Activated CD8-positive, alpha-beta memory T cell treated with anti-CD3 and anti-CD28 coated beads, Interleukin-2, amount 50 U/mL, for 24 hours (primary cell): ENCODE measurements at regions not wholly inside any gene's neighbourhood (a gene's known extent, or its start where the extent isn't known, plus 50 kb on each side); places are given as distances from the start of the nearest gene placed in this dataset.
"Not testable (repeated sequence)": the region's sequence is repeated elsewhere in the genome, so short reads cannot be mapped to it uniquely, and the experiment has no call there.

Source experiments
- DNase-seq: peaks from one replicate; pipeline ENCODE4 v3.0.0-alpha.2; 2020; ENCODE audit errors: extremely low read depth

DNA sequence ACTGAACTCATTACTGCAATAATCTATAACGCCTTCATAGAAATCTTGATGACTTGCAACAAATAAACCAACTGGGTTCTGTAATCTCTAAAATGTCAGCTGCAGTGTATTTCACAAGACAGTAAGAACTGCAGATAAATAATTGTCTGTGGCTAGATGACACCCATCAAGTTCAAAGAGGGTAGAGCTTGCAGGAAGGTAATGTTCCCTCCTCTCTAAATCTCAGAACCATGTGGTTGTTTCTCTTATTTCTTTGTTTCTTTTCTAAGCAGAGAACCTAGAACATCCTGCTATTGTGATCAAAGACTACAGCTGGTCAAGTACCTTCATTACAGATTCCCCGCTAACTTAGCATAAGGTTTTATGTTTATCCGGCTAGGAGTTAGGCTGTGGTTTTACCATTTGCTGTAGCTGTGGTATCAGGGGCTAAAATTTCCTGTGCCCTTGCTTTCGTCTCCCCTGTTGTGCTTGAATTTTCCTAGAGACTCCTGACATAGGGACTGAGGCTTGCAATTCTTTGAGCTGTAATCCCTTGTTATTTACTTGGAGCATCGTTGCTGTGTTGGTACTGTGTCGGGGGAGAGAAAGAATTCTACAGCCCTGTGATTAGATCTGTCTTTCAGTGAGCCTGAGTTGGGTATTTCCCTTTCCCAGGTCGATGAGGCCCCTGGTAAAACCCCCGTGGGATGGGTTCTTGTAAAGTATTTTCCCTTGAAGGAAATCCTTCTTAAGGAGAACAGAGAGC lies 253.1 kb upstream of the BTG1 start:
- no peak for DNase-seq

DNA sequence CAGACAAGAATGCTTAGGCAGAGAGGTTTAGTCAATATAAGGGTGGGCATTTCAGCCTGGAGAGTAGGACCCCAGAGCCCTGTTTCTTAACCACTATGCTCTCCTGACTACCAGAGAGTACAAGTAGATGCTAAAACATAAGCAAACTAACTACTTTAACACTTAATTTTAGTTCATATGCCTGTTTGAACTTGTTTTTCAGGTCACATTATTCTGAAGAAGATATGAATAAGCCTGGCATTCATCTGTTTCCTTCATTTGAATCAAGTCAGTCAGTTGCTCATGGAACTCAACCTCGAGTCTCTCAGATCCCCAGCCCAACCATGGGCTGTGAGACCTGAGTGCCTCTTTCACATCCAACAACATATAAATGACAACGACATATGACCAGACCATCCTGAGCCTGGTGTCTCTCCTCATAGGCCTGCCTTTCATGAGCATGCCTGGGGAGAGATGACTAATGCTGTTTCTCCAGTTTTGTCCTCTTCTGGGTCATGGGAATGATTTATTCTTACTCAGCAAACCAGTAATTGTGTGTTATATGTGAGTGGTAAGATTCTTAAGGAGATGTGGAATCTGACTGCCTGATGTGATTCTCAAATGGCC lies 251.1 kb upstream of the BTG1 start:
- no peak for DNase-seq

DNA sequence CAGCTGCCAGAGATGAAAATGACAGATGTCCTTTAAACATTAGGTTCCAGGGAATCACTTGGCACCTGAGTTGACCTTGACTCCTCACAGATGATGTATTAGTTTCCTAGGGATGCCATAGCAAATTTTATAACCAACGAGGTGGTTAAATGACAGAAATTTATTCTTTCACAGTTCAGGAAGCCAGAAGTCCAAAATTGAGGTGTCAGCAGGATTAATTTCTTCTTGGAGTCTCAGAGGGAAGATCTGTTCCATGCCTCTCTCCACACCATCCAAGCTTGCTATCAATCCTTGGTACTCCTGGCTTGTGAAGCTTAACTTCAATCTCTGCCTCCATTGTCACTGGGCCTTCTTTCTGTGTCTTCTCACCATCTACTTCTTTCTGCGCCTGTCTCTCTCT lies 249.7 kb upstream of the BTG1 start:
- DNase-seq, result no peak

DNA sequence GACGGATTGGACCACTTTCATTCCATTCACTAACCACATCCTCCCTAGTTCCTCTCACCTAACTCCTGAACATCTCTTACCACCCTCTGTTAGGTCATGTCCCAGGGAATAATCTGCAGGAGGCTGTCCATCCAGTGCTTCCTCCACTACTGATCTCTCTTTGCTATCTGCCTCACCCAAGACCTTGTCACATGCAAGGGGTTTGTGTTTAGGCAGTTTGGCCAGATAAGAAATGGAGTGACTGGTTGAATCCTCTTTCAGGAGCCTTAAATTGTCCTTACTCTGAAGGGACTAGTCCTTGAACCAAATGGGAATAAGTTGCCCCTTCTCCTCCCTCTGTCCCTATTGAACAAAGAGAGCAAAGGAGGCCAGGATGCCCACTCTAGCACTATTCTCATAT lies 249.2 kb upstream of the BTG1 start:
- no peak for DNase-seq

DNA sequence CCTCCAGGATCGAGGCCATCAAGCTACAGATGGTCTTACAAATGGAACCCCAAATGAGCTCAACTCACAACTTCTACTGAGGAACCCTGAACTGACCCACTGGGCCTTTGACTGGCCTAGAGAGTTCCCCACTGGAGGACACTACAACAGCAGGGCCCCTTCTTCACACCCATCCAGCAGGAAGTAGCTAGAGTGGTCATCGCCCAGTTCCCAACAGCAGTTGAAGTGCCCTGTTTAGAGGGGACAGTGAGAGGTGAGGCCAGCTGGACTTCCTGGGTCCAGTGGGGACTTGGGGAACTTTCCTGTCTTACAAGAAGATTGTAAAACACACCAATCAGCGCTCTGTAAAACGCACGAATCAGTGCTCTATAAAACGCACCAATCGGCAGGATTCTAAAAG lies 247.9 kb upstream of the BTG1 start:
- DNase-seq, result no peak

DNA sequence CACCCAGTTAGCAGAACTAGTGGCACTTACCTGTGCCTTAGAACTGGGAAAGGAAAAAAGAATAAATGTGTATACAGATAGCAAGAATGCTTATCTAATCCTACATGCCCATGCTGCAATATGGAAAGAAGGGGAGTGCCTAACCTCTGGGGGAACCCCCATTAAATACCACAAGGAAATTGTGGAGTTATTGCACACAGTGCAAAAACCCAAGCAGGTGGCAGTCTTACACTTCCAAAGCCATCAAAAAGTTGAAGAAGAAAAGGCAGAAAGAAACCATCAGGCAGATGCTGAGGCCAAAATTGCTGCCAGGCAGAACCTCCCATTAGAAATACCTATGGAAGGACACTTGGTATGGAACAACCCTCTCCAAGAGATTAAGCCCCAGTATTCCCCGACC lies 246.1 kb upstream of the BTG1 start:
- DNase-seq, result not testable (repeated sequence)

DNA sequence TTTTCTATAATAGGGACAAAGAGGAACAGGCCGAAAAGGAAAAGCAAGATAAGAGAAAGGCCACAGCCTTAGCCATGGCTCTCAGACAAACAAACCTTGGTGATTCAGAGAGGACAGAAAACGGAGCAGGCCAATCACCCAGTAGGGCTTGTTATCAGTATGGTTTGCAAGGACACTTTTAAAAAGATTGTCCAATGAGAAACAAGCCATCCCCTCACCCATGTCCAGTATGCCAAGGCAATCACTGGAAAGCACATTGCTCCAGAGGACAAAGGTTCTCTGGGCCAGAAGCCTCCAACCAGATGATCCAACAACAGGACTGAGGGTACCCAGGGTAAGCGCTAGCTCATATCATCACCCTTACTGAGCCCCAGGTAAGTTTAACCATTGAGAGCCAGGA lies 243.8 kb upstream of the BTG1 start:
- no peak for DNase-seq

DNA sequence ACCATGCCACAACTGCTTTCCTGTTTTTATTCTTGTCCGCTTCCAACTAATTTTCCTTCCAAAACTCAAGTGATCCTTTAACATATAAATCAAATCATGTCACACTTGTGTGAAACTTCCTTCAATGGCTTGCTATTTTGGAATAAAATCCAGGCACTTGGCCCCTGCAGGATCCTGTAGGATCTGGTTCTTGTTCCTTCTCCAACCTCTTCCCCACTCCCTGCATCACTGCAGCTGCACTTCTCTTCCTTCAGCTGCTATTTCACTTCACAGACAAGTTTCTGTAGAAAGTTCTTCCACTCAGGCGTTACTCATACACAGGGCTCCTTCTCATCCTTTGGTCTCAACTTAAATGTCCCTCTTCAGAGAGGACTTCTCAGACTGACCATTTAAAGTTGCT lies 239.7 kb upstream of the BTG1 start:
- DNase-seq, result no peak

DNA sequence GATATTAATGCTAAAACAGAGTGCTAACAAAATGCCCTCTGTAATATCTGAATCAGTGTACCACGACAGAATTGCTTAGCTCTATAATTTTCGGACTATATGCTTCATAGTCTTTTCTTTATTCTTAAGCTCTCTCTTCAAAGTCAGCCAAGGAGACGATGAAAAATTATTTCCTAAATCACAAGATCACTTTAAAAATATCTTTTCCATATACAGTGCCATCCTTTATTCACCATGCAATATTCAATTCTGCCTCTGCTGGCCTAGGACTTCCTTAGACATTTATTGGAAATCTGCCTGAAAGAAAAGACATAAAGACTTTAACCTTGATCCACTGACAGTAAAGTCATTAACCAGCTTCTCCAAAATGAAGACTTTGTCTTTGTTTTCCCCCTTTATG lies 238.9 kb upstream of the BTG1 start:
- no peak for DNase-seq

DNA sequence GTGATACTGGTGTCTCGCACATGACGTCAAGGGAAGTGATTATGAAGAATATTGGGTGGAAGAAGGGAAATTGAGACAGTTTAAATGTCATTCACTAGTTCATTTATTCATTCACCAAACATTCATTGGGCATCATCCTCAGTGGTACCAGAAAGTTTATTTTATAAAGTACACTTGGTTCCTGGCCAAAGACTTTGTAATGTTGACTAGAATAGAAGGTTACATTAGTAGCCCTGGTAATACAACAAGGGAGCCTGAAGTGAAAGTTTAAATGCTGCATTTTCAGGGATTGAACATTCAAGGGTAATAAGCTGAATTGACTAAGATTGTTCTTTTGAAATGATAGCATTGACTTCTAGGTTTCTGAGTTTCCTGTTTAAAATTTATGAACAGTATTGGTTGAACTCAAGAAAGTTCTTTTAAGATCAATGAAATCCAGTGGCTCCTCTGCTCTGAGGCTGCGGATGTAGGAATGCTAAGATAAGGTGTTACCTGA lies 236.8 kb upstream of the BTG1 start:
- DNase-seq, result no peak

DNA sequence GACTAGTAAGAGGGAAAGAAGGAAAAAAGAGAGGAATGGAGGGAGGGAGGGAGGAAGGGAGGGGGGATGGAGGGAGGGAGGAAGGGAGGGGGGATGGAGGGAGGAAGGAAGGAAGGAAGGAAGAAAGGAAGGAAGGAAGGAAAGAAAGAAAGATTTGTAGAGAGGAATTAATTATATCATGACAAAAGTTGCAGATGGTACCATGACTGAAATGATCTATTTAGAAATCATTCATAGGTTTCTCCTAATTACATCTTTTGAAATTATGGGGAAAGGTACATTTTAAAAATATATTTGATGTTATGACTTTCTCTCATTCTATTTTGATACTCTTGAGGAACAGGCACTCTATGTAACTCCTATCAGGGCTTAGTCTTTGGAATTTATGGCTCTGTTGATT lies 236.2 kb upstream of the BTG1 start:
- DNase-seq, result no peak

DNA sequence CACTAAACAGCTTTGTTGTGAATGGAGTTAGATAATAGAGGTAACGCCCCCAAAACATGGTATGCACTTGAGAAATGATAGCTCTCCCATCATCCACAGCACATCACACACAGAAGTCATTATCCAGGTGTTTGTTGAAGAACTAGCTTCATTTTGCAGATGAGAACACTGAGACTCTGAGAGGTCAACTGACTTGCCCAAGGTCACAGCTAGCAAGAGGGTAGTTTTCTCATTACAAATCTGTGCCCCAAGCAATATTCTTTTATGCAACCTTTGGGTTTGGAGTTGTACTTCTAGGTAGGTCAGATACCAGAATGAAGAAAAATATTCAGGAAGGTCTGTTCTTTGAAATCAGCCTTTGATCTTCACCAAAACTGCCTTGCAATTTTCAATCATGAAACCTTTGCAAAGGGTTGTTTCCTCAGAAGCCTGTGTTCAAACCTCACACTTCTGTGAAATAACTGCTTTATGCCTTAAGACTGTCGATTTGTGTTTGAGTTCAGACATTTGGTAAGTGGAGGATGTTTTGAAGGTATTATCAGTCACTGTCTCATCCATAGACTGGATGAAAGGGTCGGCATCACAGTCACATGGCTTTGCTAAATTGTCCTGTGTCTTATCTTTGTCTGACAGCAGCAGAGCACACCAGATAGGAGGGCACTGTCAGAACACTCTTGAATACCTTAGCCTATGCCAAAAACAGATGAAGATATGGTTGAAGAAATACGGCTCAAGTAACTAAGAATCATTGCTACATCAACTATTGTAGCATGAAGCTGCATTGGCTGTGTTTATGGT lies 233.2 kb upstream of the BTG1 start:
- no peak for DNase-seq

DNA sequence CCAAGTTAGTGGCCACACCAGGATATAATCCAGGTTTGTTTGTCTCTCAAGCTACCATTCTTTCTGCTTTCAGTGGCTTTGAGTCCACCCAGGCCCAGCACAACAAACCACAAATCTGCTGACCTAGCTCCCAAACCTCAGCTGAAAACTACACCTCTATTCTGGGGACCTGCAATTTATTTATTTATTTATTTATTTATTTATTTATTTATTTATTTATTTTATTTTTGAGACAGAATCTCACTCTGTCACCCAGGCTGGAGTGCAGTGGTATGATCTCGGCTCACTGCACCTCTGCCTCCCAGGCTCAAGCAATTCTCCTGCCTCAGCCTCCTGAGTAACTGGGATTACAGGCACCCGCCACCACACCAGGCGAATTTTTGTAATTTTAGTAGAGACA lies 229.9 kb upstream of the BTG1 start:
- DNase-seq, result not testable (repeated sequence)

DNA sequence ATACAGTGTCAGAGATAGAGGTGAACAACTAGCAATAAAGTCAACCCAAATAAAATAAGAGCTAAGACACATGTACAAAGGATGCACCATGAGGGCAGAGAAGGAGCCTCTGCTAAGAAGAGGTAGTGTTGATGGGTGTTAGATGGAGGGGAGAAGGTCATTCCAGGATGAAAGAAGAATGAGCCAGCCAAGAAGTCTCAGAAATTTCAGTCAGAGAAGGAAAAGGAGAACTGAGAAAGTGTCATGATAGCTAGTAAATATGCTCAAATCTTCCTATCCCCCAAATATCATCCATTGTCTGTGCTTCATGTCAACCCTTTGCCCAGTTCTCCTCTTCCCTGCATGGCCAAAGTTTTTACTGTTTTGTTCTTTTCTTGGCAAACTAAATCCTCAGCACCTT lies 225.2 kb upstream of the BTG1 start:
- DNase-seq, result no peak

DNA sequence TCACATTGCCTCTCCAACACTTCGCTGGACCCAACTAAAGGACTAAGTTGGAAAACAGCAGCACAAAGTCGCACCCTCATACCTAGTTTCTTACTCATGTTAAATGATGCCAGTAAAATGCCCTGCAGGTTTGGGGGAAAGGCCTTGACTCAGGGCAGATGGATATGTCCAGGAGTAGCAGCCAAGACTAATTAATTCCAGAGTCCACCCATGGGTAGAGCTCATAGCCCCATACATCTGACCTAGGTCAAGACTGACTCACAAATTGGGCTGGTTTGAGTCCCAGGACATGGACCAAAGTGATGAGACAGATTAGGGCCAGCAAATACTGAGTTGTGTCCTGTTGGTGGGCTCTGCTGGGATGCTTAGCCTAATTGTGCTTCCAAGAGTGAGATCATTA lies 224.0 kb upstream of the BTG1 start:
- no peak for DNase-seq

DNA sequence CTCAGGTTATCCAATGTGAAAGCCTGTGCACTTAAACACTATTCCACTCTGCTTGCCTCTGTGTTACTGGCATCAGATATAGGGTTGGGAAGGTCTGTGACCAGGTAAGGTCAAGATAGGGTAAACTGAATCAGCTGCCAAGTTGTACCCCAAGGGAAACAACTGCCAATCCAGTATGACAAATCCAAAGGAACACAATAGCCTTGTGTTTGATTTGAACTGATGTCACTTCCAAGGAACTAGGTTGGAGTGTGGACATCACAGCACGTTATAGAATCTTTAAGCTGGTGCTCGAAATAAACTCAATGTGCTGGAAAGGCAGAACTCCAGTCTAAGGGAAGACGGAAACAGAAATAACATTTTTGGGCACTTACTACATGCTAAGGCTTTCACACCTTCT lies 223.4 kb upstream of the BTG1 start:
- DNase-seq, result no peak

DNA sequence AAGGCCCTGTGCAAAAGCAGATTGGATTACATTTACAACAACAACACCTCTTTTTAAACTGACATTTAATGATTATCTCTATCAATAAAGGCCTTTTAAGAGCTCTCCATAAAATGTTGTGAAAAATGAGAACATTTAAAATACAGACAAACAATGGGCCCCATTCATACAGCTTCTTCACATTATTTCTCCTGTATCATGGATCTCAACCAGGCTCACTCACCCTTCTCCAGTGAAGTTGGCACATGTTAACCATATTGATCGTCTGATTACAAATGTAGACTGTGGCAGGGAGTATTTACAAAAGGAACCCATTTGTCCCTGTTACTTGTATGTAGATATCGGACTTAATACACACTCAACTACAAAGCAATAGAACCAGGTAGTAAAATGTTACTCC lies 220.2 kb upstream of the BTG1 start:
- DNase-seq, result no peak

DNA sequence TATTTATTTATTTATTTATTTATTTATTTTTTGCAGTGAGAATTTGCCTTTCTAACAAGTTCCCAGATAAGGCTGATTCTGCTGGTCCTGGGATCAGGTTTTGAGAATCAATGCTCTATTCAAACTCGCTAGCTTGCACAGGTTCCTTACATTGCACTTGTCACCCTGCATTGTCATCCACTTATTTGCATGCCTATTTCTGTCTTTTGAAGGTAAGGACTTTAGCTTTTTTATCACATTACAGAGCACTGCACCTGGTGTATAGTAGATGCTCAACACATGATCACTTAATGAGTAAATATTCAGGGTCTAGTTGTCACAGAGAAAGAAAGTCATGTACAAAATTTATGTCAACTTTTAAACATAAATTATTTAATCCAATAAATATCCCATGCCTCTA lies 219.7 kb upstream of the BTG1 start:
- DNase-seq, result no peak

DNA sequence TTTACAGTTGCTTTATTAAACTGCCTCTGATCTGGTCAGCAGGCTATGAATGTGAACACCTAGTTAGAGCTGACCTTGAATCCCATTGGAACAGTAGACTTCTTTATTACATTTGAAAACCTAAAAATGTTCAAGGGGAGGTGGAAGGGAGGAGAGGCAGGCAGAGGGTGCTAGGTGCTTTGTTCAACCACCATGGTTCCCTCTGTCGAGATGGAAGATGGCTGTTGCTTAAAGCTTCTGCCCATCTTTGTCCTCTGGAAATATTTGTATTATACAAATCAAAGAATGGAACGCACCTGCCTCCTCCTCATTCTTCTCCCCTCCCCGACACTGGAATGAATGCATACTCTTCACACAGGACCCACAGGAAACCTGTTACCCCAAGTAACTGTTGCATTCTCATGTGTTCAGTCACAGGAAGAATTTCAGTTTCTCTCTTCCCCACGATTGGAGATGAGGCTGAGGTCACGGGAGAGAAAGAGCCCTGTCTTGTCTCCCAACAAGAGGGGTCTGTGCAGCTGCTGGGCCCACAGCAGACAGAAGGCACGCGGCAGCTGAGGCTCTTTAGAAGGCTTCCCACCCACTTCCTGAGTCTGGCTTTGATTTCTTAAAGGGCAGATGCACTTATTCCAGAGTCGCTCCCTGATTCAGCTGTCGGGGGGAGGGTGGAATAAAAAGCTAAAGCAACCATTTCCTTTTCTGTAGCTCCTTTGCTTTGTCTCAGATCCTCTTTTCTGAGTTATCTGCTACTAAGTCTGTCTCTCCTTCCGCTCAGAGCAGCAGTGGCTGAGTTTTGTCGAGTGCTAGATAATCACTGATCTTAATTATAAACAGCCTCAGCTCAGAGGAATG lies 217.9 kb upstream of the BTG1 start:
- no peak for DNase-seq

DNA sequence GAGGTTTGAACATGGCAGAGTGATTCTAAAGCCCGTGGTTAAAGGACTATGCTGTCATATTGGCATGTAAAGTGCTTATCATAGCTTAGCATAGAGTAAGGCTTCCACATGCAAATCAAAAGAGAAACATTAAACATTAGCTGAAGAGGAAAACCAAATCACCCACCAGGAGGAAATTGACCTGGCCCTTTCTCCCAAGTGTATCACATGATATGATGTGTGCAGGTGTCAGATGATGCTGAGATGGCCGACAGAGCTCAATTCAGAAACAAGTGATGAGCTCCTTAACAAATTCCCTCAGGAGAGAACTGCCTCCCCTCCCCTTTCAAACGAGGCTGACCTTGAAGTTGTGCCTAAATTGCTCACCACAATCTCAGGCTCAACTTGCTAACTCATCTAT lies 217.1 kb upstream of the BTG1 start:
- DNase-seq, result no peak

DNA sequence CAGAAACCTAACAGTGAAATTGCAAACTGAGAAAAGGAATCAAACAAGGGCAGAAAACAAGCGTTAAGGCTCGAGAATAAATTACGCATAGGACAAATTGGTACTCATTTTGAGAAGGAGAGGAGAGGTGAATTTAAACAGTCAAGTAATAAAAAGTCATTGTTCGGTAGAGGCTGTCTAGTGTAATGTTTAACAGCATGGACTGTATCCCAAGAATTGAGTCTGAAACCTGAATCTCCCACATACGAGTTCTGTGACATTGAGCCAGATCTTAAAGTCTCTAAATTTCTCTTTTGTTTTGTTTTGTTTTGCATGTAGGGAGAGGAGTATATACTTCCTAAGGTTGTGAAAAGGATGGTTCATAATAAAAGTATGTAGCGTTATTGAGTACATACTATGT lies 216.5 kb upstream of the BTG1 start:
- no peak for DNase-seq

DNA sequence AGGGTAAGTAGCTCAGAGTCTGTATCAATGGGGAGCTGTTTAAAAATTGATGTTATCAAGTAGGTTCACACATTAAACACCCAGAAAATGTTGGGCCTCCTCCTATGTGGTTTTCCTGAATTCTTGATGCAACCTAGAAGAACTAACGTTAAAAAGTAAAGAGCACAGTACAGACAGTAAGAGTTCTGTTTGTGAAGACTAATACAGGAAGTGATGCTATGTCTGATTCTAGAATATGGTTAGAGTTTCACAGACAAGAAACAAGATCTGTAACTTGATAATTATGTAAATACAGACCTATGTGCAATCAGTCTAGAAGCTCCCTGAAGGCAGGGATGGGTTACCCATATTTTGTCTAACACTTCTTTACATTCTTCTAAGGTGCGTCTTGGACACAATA lies 214.9 kb upstream of the BTG1 start:
- no peak for DNase-seq
